HTR-8/SVneo (cell line): ENCODE measurements at regions not wholly inside any gene's neighbourhood (a gene's known extent, or its start where the extent isn't known, plus 50 kb on each side); places are given as distances from the start of the nearest gene placed in this dataset.

Experiments
- DNase-seq: peaks from one replicate; pipeline ENCODE4 v3.0.0; 2011; ENCODE audit warnings: low spot score, mixed read lengths; ENCODE audit not compliant: insufficient read length
- FAIRE-seq: peaks from 2 replicates; lab custom pipeline; 2011; peaks lifted over from hg19 to GRCh38; lab: Jason Lieb, UNC

DNA sequence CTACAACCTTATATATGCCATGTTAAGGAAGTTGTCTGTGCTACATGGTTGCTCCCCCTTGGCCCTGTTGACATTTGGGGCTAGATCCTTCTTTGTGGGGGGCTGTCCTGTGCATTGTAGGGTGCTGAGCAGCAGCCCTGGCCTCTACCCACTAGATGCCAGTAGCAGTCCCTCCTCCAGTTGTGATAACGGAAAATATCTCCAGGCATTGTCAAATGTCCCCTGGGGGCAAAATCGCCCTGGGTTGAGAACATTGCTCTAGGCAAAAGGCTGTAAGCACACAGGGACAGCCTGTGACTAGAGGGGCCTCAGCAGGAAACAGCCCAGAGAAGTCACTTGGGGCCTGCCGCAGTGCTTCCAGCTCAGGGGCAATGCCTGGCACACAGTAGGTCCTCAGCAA lies 1100.3 kb downstream of the BCL11B start:
- no peak for FAIRE-seq
- DNase-seq = no peak

DNA sequence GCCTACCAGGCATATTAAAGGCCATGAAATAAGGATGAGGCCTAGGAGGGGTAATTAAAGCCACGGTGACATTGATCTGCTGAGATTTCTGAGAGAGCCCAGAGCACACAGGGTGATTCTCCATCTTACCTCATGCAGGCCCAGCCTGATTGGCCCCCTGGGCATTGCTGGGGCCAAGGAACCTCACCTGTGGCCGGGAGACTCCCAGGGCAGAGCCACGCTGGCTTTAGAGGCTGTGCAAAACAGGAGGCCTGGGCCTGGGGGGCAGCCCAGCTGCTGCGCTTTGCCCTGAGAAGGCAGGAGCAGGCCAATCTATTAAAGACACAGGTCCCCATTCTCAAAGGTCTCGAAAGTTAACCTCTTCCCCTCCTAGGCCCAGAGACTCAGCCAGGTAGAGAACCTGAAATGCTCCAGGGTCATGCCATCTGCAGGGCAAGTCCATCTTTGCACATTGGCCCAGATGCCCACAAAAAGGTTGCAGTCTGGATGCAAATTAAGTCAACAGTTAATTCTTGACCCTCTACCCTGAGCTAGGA lies 1099.7 kb downstream of the BCL11B start:
- no peak for DNase-seq
- FAIRE-seq = no peak

DNA sequence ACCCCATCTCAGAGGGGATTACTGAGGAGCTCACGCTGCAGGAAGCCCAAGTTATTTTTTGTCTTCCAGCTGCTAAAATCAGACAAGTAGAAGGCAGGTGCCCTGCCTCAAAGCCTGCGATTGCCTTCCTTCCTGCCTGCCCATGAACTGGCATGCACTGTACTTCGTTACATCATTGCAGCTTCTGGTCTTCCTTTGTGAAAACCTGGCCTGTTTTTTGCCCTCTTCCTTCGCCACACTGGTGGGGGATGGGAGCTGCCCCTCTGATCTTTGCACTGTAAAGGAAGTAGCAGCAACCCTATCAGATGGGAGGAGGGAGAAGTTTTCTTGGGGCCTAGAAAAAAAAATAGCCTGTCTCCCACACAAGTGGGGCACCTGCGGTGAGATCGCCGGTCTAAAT lies 1098.7 kb downstream of the BCL11B start:
- no peak for FAIRE-seq
- DNase-seq = no peak

DNA sequence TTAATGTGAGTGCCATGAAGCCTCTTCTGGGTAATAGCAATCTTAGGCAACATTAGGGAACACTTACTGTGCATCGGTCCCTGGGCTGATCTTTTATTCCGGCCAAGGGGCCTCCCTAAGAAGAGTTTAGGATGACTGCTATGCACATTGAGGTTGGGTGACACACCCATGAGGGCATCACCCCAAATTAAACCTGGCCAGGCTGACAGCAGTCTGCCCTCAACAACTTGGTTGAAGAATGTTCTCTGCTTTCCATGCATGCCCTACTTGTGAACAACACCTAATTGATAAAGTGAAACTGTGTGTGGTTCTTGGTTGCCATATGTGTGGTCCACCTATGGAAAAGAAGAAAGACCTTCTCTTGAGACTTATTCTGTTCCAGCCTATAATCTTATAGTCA lies 1098.0 kb downstream of the BCL11B start:
- DNase-seq (no peak), FAIRE-seq (no peak)

DNA sequence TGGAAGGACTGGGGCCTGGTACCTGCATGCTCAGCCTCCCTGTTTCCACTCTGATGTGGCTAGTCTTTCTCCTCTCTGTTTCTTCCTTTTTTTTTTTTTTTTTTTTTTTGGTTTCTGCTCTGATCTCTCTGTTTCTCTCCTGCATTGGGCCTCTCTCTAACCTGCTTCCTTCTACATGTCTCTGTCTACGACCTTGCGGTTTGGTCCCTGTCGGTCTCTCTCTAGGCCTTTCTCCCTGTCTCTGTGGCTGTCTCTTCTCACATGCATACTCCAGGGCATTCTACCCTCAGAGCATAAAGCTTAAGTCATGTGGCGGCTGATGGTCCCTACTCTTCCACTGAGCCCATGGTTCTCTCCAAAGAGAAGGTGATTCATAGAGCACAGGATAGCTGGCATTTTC lies 1096.6 kb downstream of the BCL11B start:
- FAIRE-seq = no peak

DNA sequence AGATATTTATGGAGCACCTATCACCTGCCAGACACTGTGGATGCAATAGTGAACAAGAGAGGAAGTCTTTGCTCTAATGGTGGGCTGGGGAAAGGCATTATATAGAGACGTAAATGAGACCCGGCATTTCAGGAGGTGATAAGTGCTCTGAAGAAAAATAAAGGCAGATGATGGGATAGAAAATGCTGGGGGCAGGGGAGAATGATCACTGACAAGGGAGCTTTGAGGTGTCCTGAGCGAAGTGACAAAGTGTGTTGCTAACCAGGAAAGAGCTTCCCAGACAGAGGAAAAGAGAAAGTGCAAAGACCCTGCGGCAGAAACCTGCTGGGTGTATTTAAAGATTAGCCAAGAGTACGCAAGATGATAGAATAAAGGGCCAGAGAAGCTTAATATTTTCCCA lies 1096.1 kb downstream of the BCL11B start:
- no peak for DNase-seq
- no peak for FAIRE-seq

More for the DNA sequence above, 1096.6 kb downstream of the BCL11B start:
- no peak for DNase-seq

DNA sequence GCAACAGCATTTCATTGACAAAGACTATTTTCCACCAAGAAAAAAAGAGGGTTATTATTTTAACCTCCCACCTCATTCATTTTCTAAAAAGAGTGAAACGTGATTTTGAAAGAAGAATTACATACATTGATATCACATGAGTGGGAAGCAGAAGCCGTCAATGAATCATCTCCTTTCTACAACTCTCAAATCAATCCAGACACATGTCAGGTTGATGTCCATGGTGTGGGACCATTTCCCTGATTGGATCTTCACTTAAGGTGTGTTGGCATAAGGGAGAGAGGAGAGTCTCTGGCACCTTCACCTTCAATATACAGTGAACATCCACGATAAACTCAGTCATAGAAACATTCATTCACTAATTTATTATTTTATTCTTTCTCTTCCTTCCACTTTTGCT lies 1095.1 kb downstream of the BCL11B start:
- FAIRE-seq (no peak), DNase-seq (no peak)

DNA sequence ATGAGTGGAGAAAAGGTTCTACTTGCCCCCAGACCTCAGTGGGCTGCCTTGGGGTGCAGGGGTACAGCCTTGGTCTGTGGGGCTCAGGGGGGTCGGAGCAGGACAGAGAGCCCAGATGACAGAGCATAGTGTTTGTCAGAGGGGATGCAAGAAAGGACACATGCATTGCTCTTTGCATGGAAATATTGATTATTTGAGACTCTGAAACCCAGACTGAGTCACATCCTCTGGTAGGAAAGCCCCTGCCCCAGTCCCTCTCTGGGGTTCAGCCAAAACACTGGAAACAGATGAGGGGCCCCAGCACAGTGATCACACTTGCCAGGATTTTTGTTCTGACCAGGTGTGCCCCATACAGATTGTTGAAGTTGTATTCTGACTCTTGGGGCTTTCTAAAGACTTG lies 1094.4 kb downstream of the BCL11B start:
- DNase-seq (no peak), FAIRE-seq (no peak)

DNA sequence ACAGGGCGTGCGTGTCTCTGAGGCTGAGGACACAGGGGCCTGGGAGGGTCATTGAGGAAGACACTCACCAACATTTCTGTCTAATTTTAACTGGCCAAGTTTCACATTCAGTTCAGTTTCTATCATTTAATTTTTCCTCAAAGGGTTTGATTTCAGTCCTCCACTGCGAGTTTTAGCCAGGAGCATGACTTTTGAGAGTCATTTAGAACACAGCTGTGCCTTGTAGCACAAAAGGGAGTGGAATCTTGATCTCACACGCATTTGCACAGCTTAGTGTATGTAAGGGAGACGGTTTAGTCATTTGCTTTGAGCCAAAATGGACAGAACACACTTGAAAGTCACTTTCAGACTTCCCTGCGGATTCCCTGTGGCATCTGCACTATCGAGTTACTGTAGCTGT lies 1090.8 kb downstream of the BCL11B start:
- FAIRE-seq = no peak
- no peak for DNase-seq

DNA sequence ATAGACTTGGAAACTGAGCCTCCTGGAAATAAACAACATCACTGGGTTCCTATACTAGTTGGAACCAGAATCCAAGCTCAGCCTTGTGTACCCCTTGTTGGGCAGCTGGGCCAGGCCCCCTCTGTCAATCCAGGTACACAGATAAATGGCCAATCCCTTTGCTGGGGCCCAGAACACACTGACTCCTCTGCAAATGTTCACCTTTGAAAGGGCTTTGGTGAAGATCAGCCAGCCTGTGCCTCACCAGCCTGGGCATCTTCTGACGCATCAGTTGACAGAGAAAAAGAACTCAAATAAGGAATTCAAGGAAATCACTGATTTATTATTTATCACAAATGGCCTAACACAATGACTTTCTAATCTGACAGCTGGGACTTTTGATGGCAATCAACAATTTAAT lies 1090.2 kb downstream of the BCL11B start:
- FAIRE-seq (no peak), DNase-seq (no peak)

DNA sequence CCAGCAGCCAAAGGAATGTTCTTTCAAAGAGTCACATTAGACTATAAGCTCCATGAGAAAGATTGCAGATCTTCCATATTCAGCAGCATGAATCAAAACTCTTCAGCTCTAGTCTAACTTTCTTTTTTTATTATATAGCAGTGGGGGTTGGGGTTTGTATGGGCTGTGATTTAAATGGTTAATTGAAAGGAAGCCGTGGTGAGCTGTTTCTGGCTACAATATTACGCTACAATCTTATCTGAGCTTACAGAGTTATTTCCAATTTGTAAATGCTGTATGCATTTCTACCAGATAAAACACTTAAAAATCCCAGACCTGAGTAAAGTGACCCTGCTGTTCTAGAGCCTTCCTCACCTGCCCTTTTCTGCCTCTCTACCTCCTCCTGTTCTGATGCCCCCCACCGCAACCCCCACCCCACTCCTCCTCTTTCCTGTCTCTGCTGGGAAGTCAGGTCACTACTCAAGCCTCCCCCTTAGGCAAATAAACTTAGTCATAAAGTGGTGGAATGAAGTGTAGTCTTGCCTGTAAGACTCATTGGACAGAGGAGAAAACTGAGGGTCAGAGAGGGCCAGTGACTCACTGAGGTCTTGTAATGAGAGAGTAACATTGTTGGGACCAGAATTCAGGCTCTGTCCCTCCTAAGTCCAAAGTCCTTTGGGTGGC lies 1089.5 kb downstream of the BCL11B start:
- DNase-seq (no peak), FAIRE-seq (no peak)

DNA sequence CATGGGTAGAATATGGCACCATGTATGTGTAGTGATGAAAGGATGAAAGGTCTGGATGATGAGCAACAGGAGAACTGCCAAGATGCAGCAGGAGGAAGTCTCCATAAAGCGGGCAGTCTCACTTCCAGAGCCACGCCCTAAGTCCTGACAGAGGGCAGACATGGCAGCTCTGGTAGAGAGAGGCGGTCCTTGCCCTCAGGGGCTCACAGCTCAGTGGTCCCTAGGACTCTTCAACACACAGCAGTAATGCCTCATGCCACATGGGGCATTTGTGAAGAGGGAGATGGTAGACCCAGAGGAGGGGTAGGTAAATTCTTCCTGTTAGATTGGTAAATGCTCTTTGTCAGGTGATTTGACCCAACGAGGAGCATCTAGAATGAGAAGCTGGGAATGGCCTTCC lies 1088.4 kb downstream of the BCL11B start:
- FAIRE-seq (no peak), DNase-seq (no peak)

DNA sequence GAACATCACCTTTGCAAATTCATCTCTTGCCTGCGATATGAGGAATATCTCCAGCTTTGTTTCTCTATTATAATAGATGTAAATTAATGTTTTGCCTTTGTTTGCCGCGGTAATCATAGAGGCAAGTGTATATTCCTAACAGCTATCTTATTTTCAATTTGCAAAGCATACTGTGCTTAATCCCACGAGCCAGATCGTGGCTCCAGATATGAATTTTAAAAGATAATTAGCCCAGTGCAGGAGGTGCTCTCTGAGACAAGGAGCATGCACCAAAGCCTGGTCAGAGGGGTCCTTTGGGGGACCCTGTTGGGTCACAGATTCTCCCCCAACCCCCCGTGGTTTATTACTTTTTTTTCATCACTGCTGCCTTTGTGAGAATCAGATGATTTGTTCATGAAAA lies 1087.5 kb downstream of the BCL11B start:
- no peak for FAIRE-seq
- DNase-seq = no peak

DNA sequence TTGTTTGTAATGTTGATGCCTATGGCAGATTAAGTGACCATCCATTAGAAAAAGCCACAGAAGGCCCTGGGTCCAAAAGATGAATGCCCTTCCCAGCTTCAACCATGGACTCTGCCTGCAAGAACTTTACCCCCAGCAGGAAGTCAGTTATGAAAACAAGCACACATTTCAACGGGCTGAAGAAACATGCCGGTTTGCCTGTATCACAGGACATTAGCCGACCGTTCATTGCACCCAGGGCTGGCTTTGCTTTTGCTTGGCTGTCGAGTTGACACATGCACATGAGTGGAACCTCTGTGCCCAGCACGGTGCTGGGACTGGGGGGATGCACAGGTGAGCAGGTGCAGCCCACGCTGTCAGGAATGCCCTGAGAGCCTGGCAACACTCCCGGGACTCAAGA lies 1087.0 kb downstream of the BCL11B start:
- DNase-seq (no peak), FAIRE-seq (no peak)

DNA sequence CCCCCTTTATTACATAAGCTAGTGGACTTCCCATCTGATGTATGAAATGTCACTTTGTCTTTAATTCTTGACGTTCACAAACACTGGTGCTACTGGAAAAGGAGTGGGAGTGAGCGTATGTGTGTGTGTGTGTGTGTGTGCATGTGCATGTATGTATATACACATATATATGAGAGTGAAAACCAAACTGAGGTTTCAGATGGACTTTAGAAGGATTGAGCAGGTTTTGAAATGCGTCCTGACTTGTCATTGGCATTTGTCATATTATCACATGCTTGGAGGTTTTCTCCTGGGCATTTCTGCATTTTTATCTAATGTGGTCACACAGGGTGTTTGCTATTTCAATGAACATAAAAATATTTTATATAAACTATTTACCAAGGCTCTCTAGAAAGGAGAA lies 1085.9 kb downstream of the BCL11B start:
- no peak for DNase-seq
- no peak for FAIRE-seq

DNA sequence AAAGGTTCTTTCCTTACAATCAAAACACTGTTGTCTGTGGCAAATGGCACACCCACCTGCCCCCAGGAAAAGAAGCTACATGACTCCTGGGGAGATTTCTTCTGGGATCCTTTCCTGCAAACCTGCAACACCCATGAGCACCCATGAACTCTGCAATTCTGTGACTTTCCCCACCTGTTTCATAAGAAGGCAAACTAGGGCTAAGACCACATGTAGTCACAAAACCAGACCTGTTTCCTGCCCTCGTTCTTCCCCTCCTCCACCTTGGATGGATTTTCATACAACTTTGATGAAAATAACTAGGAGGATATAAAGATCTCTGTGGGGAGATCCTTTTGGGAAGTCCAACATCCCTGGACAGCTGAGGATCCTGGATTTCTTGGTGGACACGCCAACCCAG lies 1084.7 kb downstream of the BCL11B start:
- FAIRE-seq = no peak
- no peak for DNase-seq

DNA sequence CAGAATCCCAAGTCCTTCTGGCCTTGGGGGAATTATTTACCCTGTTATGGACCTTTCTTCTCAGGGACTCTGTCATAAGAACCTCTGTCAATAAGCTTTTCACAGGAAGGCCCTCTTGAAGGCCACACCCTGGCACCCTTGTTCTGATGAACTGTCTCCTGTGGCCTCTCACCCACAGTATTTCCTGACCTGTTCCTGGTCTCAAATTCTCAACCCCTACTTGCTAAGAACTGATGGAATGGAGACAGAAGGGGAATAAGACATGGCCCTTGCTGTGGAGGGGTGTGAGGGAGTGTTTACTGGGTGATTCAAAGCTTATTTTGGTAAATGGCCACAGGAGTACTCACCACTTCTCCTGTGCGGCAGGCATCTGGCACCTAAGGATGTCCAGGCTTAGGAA lies 1082.9 kb downstream of the BCL11B start:
- FAIRE-seq (no peak), DNase-seq (no peak)

DNA sequence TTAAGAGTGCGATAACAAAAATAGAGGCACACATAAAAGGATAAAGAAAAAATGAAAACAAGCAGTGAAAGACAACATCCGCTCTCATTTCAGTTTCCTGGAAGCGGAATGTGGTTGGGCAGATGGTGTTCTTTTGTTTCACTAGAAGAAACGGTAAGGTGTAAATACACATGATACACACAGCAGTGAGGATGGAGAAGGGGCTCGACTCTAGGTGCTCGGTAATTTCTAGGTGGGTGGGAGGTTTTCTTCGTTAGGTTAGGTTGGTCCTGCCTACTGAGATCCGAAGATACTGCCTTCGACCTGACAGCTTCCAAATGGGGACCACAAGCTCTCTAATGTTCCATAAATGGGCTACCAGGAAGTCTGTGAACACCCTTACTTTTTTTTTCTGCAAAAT lies 1082.5 kb downstream of the BCL11B start:
- FAIRE-seq = no peak
- DNase-seq = no peak

DNA sequence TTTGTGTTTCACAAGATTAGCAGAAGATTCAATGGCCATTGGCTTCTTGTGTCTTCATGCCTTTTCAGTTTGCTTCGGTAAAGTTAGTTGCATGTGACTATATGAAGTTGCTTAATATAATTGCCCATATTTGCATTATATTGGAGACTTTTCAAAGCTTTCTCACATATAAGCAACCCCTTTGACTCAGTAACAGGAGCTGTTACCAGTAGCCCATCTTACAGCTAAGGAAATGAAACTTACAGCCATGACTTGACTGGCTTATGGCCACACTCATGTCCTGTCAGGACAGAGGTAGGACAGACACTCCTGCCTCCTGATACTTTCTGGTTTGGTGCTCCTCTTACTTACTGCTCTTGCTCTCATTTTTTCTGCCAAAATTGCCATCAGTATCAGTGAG lies 1082.1 kb downstream of the BCL11B start:
- DNase-seq (no peak), FAIRE-seq (no peak)

DNA sequence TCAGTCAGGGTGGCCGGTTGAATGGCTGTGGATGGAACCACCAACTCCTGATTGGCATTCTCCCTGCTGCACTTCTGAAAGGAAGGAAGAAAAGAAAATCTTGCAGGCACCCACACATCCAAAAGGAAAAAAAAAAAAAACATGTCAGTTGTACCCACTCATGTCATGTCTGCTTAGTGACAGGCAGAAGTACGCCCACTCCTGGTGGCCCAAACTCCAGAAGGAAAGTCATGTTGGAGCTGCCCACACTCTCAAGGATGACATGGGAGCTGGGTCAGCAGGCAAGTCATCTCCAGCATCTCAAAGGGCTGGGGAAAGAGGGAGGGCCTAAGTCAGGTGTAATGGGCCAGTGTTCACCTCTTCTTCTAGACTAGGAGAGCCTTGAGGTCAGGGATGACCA lies 1079.1 kb downstream of the BCL11B start:
- DNase-seq (no peak), FAIRE-seq (no peak)

DNA sequence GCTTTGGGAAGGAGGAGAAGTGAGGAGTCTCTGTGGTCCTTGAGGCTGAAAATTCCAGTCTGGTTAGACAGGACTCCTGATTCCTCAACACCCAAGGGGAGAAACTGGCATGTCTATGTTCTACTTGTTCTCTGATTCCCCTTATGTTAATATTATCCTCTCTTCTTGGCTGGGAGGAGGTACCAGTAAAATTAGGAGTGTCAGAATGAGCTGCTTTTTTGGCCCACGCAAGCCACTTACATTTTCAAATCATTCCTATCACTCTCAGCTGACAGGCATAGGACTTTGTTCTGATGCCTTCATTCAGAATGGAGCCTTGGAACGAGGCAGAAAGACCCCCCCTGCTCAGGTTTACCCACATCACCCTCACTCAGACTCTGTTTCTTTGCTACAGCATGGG lies 1077.2 kb downstream of the BCL11B start:
- DNase-seq (no peak), FAIRE-seq (no peak)

DNA sequence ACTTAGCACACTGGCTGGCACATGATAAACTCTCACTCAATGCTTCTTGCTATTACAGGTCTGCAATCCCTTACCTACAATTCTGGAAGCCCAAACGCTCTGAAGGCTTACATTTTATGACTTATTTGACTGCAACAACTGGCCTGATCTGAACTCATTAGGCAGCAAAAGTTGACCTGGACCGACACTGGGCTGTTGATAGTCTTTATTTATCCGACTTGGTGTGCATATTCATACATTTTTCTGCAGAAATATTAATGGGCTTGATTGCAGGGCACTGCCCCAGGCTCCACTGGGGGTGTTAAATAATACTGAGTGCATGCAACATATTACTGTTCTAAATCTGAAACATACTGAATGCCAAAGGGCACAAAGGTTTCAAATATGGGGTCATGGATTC lies 1076.7 kb downstream of the BCL11B start:
- DNase-seq (no peak), FAIRE-seq (no peak)

DNA sequence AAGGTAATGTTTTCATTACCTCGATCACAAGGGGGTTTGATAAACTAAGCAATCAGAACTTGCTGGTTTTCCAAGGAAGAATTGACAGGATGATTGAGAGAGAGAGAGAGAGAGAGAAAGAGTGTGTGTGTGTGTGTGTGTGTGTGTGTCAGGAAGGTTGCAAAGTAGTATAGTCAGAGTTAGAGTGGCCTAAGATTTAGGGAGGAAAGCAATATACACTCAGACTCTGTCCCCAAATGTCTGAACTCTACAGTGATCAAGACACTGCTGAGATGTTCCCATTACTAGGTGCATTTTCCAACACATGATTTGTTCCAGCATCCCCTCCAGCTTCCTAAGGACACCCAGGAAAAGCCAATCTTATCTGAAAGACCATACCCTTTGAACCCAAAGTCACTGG lies 1074.1 kb downstream of the BCL11B start:
- FAIRE-seq (no peak), DNase-seq (no peak)
